NCI-H2196 (cell line): ENCODE measurements at regions not wholly inside any gene's neighbourhood (a gene's known extent, or its start where the extent isn't known, plus 50 kb on each side); places are given as distances from the start of the nearest gene placed in this dataset.
"Not testable (repeated sequence)": the region's sequence is repeated elsewhere in the genome, so short reads cannot be mapped to it uniquely, and the experiment has no call there.

Experiments used
- DNase-seq: peaks from one replicate; lab custom pipeline; 2025; ENCODE audit not compliant: unreplicated experiment; lab: John Stamatoyannopoulos, UW

DNA sequence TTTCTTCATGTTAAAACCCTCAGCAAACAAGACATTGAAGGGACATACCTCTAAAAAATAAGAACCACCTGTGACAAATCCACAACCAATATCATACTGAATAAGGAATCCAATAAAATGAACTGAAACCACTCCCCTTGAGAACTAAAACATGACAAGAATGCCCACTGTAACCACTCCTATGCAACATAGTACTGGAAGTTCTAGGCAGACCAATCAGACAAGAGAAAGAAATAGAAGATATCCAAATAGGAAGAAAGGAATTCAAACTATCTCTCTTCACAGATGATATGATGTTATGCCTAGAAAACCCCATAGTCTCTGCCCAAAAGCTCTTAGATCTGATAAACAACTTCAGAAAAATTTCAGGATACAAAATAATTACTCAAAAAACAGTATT, 887.7 kb upstream of the CDH18 start:
- not testable (repeated sequence) for DNase-seq

DNA sequence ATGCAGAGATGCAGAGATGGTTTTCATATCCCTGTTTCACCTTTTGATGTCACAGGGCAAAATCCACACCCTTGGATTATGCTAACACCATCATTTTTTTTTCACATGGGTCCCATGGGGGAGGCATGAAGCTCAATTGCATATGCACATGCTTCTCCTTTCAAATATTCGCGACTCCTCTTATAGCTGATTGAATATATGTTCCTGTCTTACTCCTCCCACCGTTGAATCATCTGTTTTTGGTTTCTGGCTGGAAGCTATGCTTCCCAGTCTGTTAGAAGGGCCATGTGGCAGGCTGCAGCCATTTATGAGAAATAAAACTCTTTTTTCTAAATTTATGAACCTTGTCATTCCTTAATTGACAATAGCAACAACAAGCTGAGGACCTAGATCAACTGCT, 877.9 kb upstream of the CDH18 start:
- not testable (repeated sequence) for DNase-seq

DNA sequence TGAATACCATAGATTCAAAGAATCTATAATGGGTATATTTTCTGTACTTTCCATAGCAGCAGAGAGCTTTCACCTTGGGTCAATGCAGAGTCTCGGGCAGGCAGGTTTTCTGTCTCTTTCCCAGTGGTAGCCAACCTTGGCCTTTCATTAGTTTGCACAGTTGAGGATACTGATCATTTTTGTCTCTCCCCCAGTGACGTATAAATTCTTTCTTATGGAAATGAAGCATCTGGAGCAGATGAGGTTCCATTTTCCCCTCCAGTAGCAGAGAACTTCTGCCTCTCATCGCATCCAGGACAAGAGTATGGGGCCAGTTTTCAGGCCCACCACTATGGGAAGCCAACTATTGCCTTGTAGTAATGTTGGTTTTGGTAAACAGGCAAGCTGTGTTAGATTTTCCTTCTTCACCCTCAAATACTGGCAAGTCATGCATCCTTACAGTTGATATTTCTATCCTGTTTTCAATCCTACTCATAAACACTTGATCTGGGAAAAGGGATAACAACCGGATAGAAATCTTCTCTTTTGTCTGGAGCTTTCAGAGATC, 845.2 kb upstream of the CDH18 start:
- no peak for DNase-seq

- no peak for DNase-seq
These were observed 844.4 kb upstream of the CDH18 start for GRCh38 chr5:20832204-20833080.

GRCh38 chr5:20825951-20826350, 838.0 kb upstream of the CDH18 start:
- DNase-seq, result not testable (repeated sequence)

- DNase-seq, result not testable (repeated sequence)
These were observed 809.2 kb upstream of the CDH18 start for GRCh38 chr5:20797216-20797615.

- not testable (repeated sequence) for DNase-seq
These were observed 796.8 kb upstream of the CDH18 start for GRCh38 chr5:20784755-20785154.

- not testable (repeated sequence) for DNase-seq
These were observed 795.5 kb upstream of the CDH18 start for GRCh38 chr5:20783484-20783883.

DNA sequence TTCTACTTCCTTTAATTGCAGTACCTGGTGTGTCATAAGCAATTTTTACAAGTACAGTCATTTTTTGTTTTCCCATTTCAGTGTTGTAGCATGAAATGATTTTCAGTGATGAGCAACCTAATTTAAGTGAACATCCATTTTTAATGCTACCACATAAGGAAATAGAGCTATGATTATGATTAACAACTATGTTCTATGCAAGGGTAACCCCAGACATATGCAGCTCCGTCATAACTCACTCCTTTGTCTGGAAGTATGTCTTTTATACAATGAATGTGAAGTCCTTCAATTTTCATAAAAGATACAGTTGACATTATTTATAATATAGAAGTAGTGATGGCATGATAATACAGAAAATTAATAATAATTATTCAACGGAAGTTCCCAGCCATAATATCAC, 783.3 kb upstream of the CDH18 start:
- DNase-seq, result not testable (repeated sequence)

- not testable (repeated sequence) for DNase-seq
These were observed 777.1 kb upstream of the CDH18 start for GRCh38 chr5:20765074-20765473.

DNA sequence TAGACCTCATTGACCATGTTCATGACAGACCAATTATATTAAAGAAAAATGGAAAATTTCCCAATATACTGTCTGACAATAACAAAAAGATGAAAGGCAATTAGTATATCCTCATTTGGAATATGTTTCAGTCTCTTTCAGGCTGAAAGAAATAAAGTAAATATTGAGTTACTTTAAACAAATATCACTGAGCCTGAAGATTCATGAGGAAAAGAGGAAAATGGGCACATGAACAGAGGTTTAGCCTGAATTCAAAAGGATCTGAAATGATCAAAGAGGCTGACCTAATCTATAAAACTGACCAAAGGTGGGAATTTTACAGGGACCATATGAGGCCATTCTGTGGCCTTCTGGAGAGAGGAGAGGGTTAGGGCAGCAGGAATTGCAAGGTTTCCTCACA, 771.5 kb upstream of the CDH18 start:
- not testable (repeated sequence) for DNase-seq

DNA sequence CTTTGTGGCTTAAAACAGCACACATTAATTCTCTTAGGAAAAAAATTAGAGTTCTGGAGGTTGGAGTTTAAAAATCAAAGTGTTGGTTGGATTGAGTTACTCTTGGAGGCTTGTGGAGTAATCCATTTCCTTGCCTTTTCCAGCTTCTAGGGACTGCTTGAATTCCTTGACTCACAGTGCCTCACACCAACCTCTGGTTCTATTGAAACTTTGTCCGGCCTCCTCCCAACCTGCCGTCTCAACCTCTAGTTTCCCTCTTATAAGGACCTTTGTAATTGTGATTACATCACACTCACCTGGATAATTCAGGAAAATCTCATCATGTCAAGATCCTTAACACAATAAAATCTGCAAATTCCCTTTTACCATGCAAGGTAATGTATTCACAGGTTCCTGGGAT, 764.2 kb upstream of the CDH18 start:
- not testable (repeated sequence) for DNase-seq

DNA sequence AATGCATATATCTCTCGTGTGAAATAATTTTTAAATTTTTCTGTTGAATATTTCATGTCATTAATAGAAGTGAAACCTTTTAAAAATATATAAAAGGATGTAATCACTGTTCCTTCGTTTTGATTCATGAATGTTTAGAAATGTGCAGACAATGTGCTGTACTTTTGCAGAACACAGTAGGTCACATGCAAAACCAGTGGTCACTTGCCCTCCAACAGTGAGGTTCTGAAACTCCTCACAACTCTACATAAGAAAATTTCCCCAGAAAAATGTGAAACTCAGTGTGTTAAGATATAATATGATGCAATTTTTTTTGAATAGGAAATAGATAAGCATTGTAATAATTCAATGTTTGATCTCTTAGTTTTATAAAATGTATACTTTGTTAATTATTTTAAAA, 747.7 kb upstream of the CDH18 start:
- not testable (repeated sequence) for DNase-seq

GRCh38 chr5:20732223-20732622, 744.2 kb upstream of the CDH18 start:
- not testable (repeated sequence) for DNase-seq

DNA sequence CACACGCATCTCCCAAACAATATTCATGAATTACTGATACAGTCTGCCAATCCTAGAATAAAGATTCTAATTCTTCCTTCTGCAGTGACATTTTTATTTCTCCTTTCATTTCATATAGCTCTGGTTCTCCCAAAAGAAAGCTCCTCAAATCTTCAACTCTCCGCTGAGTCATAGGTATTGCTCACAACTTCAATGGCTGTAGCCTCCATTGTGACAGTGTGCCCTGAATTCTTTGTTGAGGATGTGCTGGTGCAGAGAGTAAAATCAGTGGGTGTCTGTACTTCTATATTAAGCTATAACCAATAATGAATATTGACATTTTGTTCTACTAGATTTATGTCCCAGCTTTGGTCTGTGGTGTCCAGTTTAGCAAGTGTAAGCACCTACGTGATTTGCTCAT, 733.3 kb upstream of the CDH18 start:
- DNase-seq, result not testable (repeated sequence)

- DNase-seq, result not testable (repeated sequence)
These were observed 723.6 kb upstream of the CDH18 start for GRCh38 chr5:20711520-20712155.

DNA sequence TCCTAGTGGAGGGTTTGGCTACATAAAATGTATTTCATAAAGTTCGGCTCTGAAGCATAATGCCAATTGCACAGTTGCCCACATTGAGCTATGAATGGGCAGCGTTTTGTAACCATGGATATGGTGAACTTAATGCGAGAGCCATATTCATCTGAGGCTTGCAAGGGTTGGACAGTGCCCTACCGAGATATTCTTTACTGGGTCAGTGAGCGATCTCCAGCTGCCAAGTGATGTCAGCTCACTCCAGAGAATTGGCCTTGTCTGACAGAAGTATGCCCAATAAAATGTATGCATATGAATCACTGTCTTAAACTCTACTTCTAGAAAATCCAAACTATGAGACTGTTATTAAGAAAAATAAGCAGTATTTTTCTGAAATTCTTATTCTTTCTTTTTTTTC, 719.6 kb upstream of the CDH18 start:
- DNase-seq, result not testable (repeated sequence)

DNA sequence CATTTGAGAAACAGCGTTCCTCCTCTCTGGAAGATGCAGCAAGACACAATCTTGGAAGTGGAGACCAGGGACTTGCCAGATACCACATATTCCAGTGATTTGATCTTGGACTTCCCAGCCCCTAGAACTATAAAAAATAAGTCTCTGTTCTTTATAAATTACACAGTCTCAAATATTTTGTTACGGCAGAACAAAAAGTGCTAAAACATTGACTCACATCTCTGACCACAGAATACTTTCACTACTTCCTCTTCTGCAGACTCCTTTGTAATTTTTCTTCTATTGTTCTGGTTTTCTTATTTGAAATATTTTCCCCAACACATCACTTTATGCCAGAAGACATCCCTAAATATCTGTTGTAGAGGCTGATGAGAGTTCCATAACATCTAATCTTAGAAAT, 706.1 kb upstream of the CDH18 start:
- DNase-seq, result no peak

- no peak for DNase-seq
These were observed 704.9 kb upstream of the CDH18 start for GRCh38 chr5:20692913-20693312.

DNA sequence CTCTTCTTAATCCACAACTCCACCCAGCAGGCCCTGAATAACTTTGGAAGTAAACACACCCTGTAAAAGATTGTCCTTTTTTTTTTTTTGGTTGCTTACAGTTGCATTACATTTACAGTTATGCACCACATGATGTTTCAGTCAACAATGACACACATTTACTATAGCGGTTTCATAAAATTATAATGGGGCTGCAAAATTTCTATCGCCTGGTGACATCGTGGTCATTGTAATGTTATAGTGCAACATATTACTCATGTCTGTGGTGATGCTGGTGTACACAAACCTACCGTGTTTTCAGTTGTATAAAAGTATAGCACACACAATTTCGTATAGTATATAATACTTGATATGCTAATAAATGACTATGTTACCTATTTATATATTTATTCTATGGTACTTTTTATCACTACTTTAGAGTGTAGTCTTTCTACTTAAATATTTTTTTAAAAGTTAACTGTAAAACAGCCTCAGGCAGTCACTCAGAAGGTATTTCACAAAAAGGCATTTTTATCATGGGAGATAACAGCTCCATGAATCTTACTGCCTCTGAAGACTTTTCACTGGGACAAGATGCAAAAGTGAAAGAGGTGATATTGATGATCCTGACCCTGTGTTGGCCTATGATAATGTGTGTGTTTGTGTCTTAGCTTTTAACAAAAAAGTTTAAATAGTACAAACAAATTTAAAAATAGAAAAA, 695.4 kb upstream of the CDH18 start:
- no peak for DNase-seq

- DNase-seq, result no peak
These were observed 692.8 kb upstream of the CDH18 start for GRCh38 chr5:20680718-20681302.
